ENCODE measurements at regions not wholly inside any gene's neighbourhood (a gene's known extent, or its start where the extent isn't known, plus 50 kb on each side); places are given as distances from the start of the nearest gene placed in this dataset.
"Not testable (repeated sequence)": the region's sequence is repeated elsewhere in the genome, so short reads cannot be mapped to it uniquely, and the experiment has no call there.

- no peak for DNase-seq
These were observed 999.9 kb upstream of the CELF4 start for GRCh38 chr18:38565513-38565912.

DNA sequence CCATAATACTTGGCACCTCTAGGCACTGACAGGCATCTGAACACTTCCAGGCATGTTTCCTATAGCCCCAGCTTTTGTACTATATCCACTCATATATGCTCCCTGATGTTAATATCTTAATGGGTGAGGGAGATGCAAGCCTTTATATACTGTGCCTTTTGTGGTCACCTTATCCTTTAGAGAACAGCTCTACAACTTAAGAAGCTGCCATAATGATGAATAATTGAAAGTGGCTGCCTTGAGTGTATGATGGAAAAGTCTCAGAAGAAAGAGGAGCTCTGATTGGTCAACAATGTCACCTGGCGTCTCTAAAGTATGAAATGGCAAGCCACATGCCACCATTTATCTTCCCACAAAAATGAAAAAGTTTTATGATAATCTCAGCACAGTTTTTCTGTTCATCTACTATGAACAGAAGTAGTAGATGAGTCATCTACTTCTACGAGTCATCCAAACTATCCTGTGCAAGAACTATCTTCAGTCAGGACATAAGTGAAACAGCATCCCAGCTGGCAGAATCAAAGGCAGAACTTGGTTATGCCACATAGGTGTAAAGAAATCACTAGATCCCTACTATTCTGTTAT is 997.9 kb upstream of the CELF4 start:
- DNase-seq = no peak

GRCh38 chr18:38557006-38557405 is 991.4 kb upstream of the CELF4 start:
- no peak for DNase-seq

DNA sequence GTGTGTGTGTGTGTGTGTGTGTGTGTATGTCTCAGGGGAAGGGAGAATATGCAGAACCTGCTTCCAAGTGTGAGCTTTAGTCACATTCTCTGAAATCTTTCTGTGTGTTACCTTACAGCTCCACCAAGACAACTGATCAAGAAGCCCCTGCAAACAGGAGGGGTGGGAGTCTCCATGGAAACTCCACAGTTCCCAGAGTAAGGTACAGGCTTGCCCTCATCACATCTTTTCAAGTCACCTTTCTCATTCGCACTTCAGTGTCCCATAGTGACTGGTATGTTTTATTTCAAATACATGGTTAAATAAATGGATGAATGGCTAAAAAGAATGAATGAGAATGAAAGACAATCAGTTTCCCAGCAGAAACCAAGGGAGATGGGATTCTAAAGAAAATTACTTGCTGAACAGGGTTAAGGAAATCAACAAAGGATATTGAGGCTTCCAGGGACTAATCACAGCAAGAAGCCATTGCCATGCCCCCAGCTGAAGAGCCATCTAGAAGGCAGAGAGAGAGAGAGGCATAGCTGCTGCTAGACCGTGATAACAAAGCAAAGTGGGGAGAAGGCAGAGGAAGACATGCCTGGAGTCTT is 987.2 kb upstream of the CELF4 start:
- no peak for DNase-seq

- no peak for DNase-seq
These were observed 986.3 kb upstream of the CELF4 start for GRCh38 chr18:38551881-38552280.

- DNase-seq = no peak
These were observed 979.5 kb upstream of the CELF4 start for GRCh38 chr18:38545071-38545470.

- DNase-seq = no peak
These were observed 974.3 kb upstream of the CELF4 start for GRCh38 chr18:38539856-38540255.

GRCh38 chr18:38539371-38539770 is 973.8 kb upstream of the CELF4 start:
- no peak for DNase-seq

- no peak for DNase-seq
These were observed 968.5 kb upstream of the CELF4 start for GRCh38 chr18:38534073-38534472.

DNA sequence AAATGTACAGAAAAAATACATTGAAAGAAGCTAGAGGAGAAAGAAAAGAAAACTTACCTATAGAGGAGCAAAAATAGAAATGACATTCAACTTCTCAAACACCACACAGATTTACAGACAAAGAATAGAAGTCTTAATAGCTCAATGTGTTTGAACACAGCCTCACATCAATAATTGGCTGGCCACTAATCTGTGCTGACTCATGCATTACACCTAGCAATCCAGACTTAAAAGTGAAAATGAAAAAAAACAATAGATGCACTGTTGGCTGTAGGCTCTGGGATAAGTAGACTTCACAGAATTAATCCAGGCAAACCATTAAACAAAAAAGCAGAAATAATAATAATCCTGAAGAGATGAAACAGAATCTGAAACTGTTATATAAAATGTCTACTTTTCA is 961.3 kb upstream of the CELF4 start:
- no peak for DNase-seq

- DNase-seq = no peak
These were observed 959.4 kb upstream of the CELF4 start for GRCh38 chr18:38525039-38525438.

GRCh38 chr18:38520786-38521185 is 955.2 kb upstream of the CELF4 start:
- no peak for DNase-seq

DNA sequence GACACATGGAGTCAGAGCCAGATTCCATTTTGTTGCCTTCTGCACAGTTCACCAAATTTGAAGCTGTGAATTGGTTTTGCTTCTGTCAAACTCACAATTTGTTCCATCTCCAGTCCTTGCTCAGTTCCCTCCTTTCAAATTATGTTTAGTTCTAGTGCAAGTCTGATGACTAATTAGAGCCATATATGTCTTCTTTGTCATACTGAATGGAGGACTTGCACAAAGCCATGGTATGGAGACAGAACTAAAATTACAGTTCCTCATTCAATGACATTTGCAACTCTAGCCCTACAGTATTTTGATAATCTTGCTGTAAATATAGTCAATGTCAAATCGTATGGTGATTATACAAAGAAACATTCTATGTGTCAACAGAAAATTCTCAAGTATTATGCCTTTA is 936.9 kb upstream of the CELF4 start:
- no peak for DNase-seq

GRCh38 chr18:38497266-38497665 is 931.7 kb upstream of the CELF4 start:
- DNase-seq = no peak

DNA sequence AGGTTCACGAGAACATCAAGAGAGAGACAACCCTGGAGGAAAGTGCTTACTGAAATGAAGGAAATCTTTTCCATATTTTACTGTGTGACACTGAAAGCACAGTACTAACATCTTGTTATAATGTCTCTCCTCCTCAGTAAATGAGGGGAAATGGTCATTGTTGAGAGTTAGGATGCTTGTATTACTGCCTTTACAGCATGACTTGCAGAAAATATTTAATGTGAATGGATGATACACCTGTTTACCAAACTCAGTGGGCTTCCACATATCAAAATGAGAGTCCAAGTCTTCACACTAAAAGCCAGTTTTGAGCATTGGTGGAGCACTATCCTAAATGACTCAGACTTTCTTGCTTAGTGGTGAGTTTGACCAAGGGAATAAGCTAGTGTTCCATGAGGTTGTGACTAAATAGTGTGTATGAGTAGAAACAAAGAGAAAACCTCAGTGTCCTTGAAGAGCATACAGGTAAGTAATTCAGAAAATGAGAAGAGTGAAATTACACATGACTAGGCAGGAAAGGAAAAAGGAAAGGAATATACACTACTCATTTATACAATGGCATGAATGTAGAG is 930.7 kb upstream of the CELF4 start:
- no peak for DNase-seq

- no peak for DNase-seq
These were observed 928.5 kb upstream of the CELF4 start for GRCh38 chr18:38494065-38494464.

DNA sequence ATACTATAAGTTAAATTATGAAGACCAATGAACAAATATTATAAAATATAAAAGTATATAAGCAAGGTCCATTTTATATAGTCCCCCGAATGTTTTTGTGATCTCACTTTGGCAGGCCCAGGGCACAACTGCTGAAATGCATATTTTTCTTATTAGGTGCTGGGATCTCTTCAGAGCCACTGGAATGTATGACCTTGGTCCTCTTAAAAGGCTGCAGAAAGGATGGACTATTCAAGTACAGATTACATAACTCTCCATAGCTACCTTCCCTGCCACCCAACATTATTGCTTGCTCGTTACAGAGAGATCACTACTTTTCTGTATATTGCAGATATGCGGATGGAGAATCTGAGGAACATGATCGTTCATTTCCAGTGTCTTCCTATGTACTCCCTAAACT is 925.6 kb upstream of the CELF4 start:
- no peak for DNase-seq

DNA sequence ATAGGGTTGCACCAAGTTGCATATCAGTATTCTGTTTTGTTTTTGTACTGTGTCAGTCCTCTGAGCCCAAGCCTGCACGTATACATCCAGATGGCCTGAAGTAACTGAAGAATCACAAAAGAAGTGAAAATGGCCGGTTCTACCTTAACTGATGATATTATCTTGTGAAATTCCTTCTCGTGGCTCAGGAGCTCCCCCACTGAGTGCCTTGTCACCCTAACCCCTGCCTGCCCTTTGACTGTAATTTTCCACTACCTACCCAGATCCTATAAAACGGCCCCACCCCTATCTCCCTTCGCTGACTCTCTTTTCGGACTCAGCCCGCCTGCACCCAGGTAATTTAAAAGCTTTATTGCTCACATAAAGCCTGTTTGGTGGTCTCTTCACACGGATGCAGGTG is 924.1 kb upstream of the CELF4 start:
- DNase-seq = not testable (repeated sequence)

DNA sequence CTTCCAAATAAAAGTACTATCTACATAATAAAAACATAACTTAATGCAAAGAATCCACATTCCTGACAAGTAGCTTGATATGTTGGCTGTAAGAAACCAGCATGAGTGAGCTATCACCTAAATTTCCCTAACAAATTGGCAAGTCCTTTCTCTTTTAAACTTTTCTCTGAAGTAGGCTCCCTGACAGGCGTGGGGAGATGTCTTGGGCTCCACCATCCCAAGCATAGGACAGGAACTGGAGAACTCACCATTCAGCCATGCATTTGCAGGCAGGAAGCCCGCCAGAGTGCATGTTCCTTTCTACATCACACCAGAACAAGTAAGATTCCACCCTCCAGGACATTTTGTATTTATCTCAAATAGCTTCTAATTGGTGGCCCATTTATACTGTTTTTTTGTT is 921.9 kb upstream of the CELF4 start:
- DNase-seq = no peak

DNA sequence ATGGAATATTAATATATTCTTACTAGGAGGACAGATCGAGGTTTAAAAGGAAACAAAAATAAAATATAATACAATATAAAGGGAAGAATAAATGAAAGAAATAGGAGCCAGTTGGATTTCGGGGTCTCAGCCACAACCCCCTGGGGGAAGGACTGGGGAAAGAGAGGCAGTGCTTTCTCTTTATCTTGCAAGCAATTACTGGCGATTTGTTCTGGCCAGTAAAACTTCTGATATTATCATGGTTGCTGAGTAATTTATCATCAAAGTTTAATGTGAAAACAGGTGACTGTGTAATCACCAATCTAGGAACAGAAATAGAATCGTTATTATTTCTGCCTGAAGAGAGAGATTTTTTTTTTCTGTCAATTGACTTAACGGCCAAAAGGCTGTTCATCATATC is 917.7 kb upstream of the CELF4 start:
- no peak for DNase-seq

GRCh38 chr18:38481576-38481975 is 916.0 kb upstream of the CELF4 start:
- no peak for DNase-seq

DNA sequence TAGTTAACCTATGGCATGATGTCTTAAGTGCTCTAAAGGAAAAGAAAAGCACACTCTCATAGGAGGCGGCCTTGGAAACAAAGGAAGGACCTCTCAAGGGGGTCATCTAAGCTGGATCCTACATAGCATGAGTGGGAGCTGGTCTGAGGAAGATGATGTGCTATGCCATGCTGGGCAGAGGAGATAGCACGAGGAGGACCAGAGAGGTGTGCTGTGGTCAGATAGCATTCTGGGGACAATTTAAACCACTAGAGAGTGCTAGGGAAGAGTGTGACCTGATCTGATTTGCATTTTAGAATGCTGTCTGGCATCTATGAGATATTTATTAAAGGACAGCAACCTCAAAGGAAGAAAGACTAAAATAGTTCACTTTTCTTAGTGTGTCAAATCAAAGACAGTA is 910.1 kb upstream of the CELF4 start:
- no peak for DNase-seq

DNA sequence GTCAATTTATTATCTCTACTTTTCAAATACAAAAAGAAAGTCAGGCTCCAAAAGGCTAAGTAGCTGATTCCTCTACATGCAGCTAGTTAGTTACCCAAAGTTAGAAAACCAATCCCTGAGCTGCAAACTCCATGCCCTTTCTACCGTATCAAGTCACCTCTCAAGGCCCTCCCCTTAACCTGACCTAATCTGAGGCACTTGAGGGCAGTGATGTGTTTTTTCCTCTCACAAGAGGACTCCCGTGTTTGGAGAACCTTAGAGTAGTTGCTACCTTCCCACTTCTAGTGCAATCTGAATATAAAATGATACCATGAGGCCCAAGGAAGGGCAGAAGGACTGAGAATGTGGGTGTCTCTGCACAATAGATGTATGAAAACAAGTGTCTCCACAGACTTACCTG is 907.9 kb upstream of the CELF4 start:
- no peak for DNase-seq

GRCh38 chr18:38470421-38470820 is 904.8 kb upstream of the CELF4 start:
- no peak for DNase-seq

DNA sequence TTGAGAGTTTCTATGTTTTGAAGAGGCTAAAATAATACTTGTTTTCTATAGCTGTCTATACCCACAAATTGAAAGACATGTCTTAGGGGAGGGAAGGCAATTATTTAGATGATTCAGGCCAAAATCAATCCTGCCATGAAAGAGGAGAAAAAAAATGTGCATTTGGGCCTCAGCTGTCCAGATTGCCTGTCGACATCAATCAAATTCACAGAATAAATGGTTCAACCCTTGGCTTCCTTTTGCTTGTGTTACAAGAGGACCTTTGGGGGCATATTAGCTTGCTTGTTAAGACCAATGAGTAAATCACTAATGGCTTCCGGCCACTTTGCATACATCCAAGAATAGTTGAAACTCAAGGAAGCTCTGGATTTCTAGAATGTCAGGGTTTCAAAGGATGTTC is 900.8 kb upstream of the CELF4 start:
- no peak for DNase-seq

All from central memory CD4-positive, alpha-beta T cell (primary cell).